Osteocyte (in vitro differentiated cells): ENCODE measurements at regions not wholly inside any gene's neighbourhood (a gene's known extent, or its start where the extent isn't known, plus 50 kb on each side); places are given as distances from the start of the nearest gene placed in this dataset.

Experiments used
- DNase-seq: peaks from one replicate; pipeline ENCODE4 v3.0.0; 2021; ENCODE audit warnings: mixed read lengths; ENCODE audit not compliant: unreplicated experiment; ENCODE audit errors: extremely low spot score
- H3K27ac Mint-ChIP-seq: one replicate; pipeline ENCODE4 v1.8.0; 2021; ENCODE audit warnings: mild to moderate bottlenecking, mixed read lengths; ENCODE audit not compliant: unreplicated experiment
- H3K27me3 Mint-ChIP-seq: one replicate; pipeline ENCODE4 v1.8.0; 2021; ENCODE audit warnings: mixed read lengths; ENCODE audit not compliant: unreplicated experiment
- H3K36me3 Mint-ChIP-seq: one replicate; pipeline ENCODE4 v1.8.0; 2021; ENCODE audit warnings: mixed read lengths; ENCODE audit not compliant: unreplicated experiment
- H3K4me1 Mint-ChIP-seq: one replicate; pipeline ENCODE4 v1.8.0; 2021; ENCODE audit warnings: mixed read lengths; ENCODE audit not compliant: unreplicated experiment
- H3K4me3 Mint-ChIP-seq: one replicate; pipeline ENCODE4 v1.8.0; 2021; ENCODE audit warnings: mild to moderate bottlenecking, moderate library complexity, mixed read lengths; ENCODE audit not compliant: unreplicated experiment
- H3K9me3 Mint-ChIP-seq: one replicate; pipeline ENCODE4 v1.8.0; 2021; ENCODE audit warnings: mixed read lengths; ENCODE audit not compliant: unreplicated experiment
- TF ChIP-seq, protein P1 (sequence below): fragments of 200-600 bp; sonication (generic); IDR thresholded peaks from 2 replicates; pipeline ENCODE4 v1.5.0; 2021; ENCODE audit warnings: antibody characterized with exemption, mild to moderate bottlenecking, moderate library complexity

DNA sequence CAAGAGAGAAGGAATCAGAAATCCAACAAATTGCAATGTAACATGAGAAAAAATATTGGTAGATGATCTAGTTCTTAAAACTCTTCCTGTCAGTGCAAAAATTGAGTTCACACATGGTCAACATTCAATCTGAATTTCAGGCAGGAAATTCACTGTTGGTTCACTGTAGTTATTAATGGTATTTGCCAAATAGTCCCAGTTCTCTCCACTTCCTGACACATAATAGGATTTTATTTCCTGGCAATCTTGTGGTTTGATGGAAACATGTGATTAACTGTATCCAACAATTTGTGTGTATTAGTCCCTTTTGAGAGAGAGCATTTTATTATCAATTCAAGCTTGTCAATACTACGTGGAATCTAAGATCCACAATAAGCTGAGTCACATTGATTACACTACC is 1103.1 kb downstream of the ROBO2 start:
- TF ChIP-seq, protein P1, sequence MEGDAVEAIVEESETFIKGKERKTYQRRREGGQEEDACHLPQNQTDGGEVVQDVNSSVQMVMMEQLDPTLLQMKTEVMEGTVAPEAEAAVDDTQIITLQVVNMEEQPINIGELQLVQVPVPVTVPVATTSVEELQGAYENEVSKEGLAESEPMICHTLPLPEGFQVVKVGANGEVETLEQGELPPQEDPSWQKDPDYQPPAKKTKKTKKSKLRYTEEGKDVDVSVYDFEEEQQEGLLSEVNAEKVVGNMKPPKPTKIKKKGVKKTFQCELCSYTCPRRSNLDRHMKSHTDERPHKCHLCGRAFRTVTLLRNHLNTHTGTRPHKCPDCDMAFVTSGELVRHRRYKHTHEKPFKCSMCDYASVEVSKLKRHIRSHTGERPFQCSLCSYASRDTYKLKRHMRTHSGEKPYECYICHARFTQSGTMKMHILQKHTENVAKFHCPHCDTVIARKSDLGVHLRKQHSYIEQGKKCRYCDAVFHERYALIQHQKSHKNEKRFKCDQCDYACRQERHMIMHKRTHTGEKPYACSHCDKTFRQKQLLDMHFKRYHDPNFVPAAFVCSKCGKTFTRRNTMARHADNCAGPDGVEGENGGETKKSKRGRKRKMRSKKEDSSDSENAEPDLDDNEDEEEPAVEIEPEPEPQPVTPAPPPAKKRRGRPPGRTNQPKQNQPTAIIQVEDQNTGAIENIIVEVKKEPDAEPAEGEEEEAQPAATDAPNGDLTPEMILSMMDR: no peak
- Mint-ChIP-seq H3K4me3 (no peak overlapping the region), H3K36me3 (no peaks in the 10 kb centered on the region), H3K4me1 (peaks cover 20% of the 10 kb centered on the region), H3K9me3 (peaks cover 5% of the 10 kb centered on the region), H3K27me3 (peaks cover 3% of the 10 kb centered on the region), H3K27ac (no peak overlapping the region)
- no peak for DNase-seq

DNA sequence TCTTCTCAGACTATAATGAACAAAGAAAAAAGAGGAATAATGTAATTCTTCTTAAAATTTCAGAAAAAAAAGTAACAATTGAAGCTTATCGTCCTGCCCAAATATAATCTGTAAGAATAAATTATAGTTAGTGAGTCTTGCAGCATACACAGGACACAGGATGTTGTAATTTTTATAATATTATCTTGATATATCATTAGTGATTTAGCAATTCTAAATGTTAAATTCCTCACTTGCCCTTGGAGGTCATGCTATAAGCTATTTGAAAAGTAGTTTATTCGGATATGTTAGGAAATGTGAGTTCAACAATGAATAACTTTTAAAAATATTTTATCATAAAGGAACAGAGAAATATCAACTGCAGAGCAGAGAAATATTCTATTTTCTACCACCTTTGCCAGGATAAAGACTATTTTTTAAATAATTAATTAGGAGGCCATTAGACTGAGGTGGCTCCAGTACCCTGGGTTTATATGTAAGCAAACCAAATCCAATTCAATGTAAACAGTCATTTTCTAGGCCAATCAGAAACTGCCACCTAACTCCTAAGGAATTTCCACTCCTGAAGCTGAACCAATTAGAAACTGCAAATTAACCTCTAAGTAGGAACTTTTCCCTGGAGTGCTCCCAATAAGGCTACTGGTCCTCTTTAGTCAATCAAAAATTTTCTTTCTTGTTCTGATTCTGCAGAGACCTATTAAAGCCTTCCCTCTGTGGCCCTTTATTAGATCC is 1109.3 kb downstream of the ROBO2 start:
- peaks cover 5% of the 10 kb centered on the region for H3K9me3 Mint-ChIP-seq
- no peaks in the 10 kb centered on the region for H3K36me3 Mint-ChIP-seq
- no peak overlapping the region for H3K27ac Mint-ChIP-seq
- DNase-seq: no peak
- TF ChIP-seq, protein P1: no peak
- no peaks in the 10 kb centered on the region for H3K4me1 Mint-ChIP-seq
- H3K27me3 Mint-ChIP-seq: peaks cover 6% of the 10 kb centered on the region
- H3K4me3 Mint-ChIP-seq: no peak overlapping the region

DNA sequence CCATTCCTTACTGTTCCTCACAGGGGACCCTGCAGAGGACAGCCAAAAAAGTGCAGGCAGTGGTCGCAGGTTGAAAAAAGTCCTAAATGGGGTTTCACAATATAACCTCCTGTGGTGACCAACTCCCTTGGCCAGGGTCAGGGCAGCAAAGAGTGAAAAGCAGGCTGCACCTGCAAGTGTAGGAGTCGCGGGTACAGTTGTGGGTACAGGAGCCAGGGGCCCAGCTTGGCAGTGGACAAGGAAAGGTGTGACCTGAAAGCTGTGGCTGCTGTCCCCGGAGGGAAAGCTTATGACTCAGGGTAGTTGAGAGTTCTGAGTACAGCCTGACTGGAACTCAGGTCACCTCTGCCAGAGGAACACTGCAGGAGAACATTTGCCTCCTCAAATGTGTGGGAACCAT is 1114.1 kb downstream of the ROBO2 start:
- TF ChIP-seq, protein P1: no peak
- Mint-ChIP-seq H3K4me1 (no peaks in the 10 kb centered on the region), H3K27me3 (peaks cover 5% of the 10 kb centered on the region), H3K36me3 (peaks cover 2% of the 10 kb centered on the region), H3K9me3 (peaks cover 13% of the 10 kb centered on the region), H3K4me3 (no peak overlapping the region), H3K27ac (no peak overlapping the region)
- no peak for DNase-seq

DNA sequence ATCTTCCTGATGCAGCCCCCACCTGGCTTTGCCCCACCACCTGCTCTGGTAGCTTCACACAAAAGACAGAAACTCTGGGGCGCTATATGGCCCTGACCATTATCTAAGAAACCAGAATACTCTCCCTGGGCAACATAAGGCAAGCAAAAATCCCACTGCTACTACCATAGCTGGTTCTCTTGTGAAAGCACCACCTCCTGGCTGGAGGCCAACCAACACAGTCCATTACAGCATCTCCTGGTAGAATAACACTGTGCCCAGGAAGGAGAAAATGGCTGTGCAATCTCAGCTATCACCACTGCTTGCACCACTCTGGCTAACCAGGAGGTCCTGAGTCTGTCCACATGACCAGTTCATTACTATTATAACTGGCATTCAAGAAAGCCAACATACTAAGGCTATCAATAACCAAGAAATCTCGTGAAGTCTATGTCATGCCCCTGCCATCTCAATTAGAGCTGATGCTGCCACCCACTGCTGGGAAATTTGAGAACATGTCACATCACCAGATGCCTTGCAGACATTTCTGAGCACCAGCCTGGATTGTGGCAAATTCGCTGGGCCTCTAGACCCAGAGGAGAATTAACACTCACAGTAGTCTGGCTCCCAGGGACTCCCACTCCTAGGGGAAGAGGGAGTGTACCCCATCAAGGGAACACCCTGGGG is 1114.8 kb downstream of the ROBO2 start:
- Mint-ChIP-seq H3K27ac (no peak overlapping the region), H3K9me3 (peaks cover 13% of the 10 kb centered on the region), H3K4me1 (no peaks in the 10 kb centered on the region), H3K36me3 (peaks cover 2% of the 10 kb centered on the region), H3K27me3 (peaks cover 5% of the 10 kb centered on the region), H3K4me3 (no peak overlapping the region)
- TF ChIP-seq, protein P1: no peak
- DNase-seq: no peak

DNA sequence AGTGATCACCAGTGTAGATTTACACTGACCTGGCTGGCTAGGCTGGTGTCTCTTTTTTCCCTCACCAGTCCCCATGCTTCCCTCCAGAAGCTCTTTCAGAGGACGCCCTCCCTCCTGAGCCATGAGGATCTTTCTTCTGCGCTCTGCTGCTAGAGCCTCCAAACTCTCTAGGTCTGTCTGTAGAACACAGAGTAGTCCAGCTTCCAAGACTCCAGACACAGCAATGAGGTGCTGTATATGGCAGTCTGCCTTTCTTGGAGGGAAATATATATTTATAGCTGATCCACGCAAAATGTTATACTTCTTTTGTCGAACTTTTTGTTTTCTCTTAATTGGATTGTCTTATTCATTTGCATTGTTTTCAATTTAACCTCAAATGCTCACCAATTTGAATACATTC is 1121.8 kb downstream of the ROBO2 start:
- Mint-ChIP-seq H3K4me1 (no peaks in the 10 kb centered on the region), H3K36me3 (no peaks in the 10 kb centered on the region), H3K27me3 (peaks cover 20% of the 10 kb centered on the region), H3K9me3 (peaks cover 5% of the 10 kb centered on the region), H3K27ac (no peak overlapping the region), H3K4me3 (no peak overlapping the region)
- DNase-seq: no peak
- TF ChIP-seq, protein P1: no peak
